Esophagus squamous epithelium (tissue), 4 donors: ENCODE measurements at regions not wholly inside any gene's neighbourhood (a gene's known extent, or its start where the extent isn't known, plus 50 kb on each side); places are given as distances from the start of the nearest gene placed in this dataset.

Experiments
- POLR2A ChIP-seq, 4 donors: fragments of 450-650 bp; IDR thresholded peaks; one replicate each; pipeline ENCODE4 v1.6.1; 2017; ENCODE audit warnings: antibody characterized with exemption in 4 of 4, mild to moderate bottlenecking in 4 of 4, moderate library complexity in 3 of 4
- TF ChIP-seq, protein P1 (sequence below), 6 experiments: fragments of 450-650 bp in 4 of 6; fragments of 200-600 bp in 2 of 6; sonication (generic) in 2 of 6; IDR thresholded peaks; one replicate each; pipeline ENCODE4 v1.5.1; 2016 to 2019; ENCODE audit warnings: antibody characterized with exemption in 6 of 6, mild to moderate bottlenecking in 4 of 6, moderate library complexity in 4 of 6

DNA sequence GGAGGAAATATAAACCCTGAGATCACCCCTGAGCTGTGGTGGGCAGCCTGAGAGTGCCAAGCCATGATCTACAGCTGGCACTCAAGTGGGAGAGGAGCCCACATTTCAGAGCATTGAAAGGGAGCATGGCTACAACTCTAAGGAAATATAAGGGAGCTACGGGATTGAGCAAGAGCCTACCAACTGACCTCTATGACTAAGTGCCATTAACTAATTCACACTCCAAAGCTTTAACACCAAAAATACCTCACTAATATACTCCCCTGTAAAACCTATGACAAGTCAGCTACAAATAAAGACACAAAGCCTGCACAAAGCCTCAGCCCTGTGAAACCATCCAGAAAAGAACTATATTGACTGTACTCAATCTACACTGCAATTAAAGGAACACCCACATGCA is 286.8 kb upstream of the RPS23 start:
- TF ChIP-seq, protein P1, sequence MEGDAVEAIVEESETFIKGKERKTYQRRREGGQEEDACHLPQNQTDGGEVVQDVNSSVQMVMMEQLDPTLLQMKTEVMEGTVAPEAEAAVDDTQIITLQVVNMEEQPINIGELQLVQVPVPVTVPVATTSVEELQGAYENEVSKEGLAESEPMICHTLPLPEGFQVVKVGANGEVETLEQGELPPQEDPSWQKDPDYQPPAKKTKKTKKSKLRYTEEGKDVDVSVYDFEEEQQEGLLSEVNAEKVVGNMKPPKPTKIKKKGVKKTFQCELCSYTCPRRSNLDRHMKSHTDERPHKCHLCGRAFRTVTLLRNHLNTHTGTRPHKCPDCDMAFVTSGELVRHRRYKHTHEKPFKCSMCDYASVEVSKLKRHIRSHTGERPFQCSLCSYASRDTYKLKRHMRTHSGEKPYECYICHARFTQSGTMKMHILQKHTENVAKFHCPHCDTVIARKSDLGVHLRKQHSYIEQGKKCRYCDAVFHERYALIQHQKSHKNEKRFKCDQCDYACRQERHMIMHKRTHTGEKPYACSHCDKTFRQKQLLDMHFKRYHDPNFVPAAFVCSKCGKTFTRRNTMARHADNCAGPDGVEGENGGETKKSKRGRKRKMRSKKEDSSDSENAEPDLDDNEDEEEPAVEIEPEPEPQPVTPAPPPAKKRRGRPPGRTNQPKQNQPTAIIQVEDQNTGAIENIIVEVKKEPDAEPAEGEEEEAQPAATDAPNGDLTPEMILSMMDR (IDR thresholded peaks at IDR 0.05) = no peak
- TF ChIP-seq POLR2A (IDR thresholded peaks at IDR 0.05) = no peak
